T47D (cell line): ENCODE measurements at regions not wholly inside any gene's neighbourhood (a gene's known extent, or its start where the extent isn't known, plus 50 kb on each side); places are given as distances from the start of the nearest gene placed in this dataset.
"Not testable (repeated sequence)": the region's sequence is repeated elsewhere in the genome, so short reads cannot be mapped to it uniquely, and the experiment has no call there.

Experiments used
- DNase-seq, 2 experiments: peaks; one replicate each; pipeline versions ENCODE4 v3.0.0 to v3.0.0-alpha.2; 2011 to 2012; ENCODE audit warnings: low read depth in 1 of 2, low spot score in 1 of 2
- JUND ChIP-seq: IDR thresholded peaks from 2 replicates; pipeline ENCODE4 v1.6.1; 2012; ENCODE audit warnings: low read depth
- in situ Hi-C: cut with HindIII; loops from 2 replicates; pipeline ENCODE4 v1.10.0; 2016; ENCODE audit warnings: low sequenced_read_pairs, low pct_unique_long_range_greater_than_20kb

DNA sequence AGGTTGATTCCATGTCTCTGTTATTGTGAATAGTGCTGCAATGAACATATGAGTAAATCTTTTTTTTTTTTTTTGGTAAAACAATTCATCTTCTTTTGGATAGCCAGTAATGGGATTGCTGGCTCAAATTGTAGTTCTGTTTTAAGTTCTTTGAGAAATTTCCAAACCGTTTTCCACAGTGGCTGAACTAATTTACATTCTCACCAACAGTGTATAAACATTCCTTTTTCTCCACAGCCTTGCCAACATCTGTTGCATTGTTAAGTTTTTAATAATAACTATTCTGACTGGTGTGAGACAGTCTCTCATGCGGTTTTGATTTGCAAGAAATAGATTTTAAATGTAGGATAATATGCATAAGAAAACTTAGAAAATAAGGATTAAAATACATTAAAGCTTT is 279.0 kb upstream of the EPHA3 start:
- DNase-seq, result no peak
- in situ Hi-C loops, result no loop called here
- no peak for TF ChIP-seq JUND

DNA sequence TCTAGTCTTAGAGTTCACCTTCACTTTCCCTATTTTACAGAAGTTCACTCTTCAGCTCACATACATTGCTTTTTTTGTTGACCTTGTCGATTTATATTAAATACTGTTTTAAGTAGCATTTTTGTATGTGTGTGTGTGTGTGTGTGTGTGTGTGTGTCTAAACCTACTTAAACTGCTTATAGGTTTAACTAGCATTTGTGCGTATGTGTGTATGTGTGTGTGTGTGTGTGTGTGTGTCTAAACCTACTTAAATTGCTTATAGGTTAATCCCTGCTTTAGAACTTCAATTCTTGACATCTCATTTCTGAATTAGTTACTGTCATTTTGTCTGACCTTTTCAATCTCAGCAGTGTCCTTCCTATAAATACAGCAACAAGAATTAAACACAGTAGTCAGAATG is 254.8 kb upstream of the EPHA3 start:
- in situ Hi-C loops, result no loop called here
- TF ChIP-seq JUND, result no peak
- DNase-seq, result no peak

DNA sequence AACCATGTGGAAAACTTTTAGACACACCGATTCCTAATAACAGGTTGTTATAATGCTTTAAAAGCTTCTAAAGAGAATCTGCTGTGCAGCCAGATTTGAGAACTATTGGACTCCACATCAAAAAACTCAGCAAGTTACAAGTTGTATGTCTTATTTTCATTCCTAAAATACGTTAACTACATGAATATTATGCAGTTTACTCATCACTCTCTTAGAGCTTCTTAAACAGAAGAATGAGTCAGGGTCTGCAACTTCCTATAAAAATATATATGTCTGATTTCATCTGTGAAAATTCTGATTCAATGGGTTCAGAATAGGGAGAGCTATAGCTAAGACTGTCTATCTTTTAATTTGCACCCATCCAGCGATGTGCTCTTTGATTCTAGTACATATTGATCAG is 244.2 kb upstream of the EPHA3 start:
- in situ Hi-C loops, result no loop called here
- TF ChIP-seq JUND, result no peak
- DNase-seq, result no peak

DNA sequence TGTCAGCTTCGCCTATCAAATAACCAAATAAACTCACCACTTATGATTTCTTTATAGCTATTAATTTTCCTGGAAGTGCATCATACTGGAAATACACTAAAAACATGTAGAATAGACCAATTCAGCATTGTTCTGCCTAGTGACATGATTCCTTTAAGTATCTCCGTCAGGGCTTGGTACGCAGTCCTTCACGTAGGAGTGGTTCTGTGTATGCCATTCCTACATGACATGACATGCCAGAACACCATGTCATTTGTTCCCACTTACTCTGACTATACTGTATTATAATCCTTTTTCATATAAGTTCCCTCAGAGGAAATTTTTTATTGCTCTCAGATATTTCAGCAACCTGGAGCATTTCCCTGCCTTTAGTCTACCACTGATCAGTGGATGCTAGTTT is 230.7 kb upstream of the EPHA3 start:
- in situ Hi-C loops, result no loop called here
- no peak for TF ChIP-seq JUND
- no peak for DNase-seq

DNA sequence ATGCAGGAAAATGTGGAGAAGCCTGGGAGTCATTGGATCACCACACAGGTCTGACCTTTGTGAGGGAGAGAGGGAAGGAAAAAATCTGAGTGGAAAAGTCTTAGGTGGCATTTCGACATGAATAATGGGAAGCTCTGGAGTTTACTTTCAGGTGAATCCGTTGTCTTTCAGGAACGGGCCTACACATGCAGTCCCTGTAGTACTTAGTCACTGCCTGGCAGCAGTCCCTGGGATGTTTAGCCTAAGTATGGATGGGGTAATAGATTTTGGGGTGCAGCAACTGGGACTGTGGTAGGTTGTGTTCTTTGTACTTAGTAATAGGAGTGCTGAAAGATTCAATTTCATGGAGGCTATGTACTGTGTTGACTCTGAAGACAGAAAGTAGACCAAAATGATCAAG is 227.5 kb upstream of the EPHA3 start:
- no peak for TF ChIP-seq JUND
- DNase-seq, result no peak
- in situ Hi-C loops, result no loop called here

DNA sequence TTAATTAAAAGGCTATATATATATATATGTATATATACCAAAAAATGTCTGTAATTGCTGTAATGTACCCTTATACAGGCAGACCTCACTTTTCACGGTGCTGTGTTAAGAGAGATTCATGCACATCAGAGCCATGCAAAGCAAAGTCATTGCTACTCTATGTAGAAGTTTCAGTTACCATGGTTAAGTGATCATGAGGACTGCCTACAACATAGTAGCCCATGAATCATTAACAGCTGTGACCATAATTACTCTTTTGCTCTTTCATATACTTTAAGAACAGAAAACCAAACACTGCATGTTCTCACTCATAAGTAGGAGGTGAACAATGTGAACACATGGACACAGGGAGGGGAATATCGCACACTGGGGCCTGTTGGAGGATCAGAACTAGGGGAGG is 225.3 kb upstream of the EPHA3 start:
- in situ Hi-C loops, result no loop called here

DNA sequence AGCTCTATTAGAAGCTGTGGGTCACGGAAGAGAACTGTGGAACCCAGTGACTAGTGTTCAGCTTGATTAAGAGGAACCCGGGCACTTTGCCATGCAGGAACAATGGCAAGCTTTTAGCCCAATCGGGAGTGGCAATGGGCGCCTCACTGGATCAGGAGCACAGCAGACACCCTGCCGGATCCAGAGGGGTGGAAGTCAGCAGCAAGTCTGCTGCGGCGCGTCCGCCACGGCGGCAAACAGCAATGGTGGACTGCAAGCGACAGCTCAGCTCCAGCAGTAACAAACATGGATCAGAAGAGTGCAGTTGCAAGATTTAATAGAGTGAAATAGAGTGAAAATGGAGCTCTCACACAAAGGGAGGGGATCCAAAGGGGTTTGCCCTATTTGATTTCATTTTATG is 220.8 kb upstream of the EPHA3 start:
- DNase-seq, in situ Hi-C loops: not testable (repeated sequence)

More for the DNA sequence above, 225.3 kb upstream of the EPHA3 start:
- TF ChIP-seq JUND, result no peak
- DNase-seq, result no peak

DNA sequence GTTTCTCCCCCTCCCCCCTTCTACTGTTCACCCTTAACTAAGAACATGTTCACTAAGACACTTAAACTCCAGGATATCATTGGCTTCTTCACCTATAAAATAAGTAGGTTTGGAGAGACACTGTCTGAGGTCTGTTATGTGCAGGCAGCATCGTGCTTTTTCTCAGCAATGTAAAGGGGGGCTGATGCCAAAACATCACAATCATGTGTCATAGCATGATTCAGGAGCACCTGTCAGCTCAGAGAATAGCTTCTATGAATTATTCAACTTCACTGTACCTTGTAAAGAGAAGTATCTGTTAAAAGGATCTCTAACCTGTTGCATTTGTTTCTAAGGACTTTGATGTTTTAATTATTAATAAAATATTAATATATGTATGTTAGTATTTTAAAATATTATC is 211.4 kb upstream of the EPHA3 start:
- no peak for TF ChIP-seq JUND
- in situ Hi-C loops, result no loop called here
- DNase-seq, result no peak

DNA sequence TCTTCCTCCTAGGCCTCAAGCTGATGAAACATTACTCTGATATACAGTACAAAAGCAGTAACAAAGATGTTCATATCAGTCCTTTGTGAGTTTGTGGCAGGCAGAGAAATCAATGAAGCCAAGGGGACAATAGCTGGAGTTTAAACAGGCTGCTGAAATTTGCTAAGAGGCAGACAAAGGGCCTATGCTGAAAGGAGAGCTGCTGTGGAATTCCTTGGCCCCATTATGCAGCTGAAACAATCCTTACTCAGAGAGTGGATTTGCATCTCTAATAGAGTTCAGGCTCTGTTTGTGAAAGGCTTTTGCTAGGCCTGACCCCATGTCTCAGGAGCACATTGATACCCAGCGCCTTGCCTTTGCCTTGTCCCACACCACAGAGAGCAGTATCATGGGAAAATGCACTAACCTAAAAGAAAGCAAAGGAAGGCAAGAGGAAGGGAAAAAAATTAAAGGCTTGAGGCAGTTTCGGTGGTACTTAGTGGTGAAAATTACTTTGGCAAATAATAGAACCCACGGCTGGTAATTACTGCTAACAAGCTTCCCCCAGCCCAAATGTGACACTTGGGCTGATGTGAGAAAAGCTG is 195.0 kb upstream of the EPHA3 start:
- no peak for DNase-seq
- TF ChIP-seq JUND, result no peak
- in situ Hi-C loops, result no loop called here

DNA sequence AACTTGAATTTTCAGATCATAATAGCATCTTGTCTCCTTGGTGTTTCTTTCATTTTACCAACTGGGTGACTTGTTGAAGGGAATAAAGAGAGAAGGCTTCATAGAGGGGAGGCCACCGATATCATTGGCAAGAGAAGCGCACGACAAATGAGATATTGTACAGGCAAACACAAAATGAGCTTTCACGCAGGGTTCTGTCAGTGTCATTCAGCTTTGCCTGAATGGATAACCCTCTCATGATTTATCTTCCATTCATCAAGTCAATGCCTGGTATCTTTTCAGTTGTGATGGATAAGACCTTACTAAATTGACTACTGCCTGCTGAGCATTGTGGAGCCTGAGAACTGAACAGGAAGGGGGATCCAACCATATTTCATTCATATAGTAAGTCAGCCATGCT is 188.6 kb upstream of the EPHA3 start:
- TF ChIP-seq JUND, result no peak
- no peak for DNase-seq
- in situ Hi-C loops, result no loop called here

DNA sequence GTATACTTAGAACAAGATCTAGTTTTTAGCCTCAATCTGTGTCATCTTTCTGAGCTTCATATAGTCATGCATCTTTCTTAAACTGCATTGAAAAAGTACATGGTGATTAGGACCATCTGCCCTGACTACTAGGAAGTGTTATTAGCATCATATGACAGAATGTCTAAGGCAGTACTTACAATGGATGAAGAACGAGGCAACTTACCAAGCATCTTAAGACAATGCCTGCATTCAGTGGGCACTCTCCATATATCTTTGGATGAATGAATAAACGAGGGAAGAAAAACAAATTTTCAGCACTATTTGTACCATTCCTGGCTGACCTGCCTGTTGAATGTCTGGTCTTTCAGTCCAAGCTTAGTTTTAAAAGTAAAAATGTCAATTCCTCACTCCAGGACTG is 185.4 kb upstream of the EPHA3 start:
- in situ Hi-C loops, result no loop called here
- DNase-seq, result no peak
- no peak for TF ChIP-seq JUND

DNA sequence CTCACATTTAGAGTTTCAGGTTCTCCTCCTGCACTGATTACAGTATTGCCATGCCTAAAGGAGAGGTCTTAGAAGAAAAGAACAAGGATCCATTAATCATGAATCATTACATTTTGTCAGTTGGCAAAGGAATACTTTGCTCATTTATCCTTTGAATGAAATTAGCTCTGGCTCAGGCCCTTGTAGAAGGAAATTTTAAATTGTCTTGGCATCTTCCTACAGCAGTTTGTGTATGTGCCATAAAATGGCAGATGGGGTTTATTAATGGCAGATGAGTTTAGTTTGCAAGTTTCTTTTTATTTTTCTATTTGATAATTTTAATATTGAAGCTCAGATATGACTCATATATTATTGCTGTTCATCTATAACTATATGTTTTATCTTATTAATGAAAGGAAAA is 181.2 kb upstream of the EPHA3 start:
- DNase-seq, result no peak
- in situ Hi-C loops, result no loop called here
- TF ChIP-seq JUND, result no peak

DNA sequence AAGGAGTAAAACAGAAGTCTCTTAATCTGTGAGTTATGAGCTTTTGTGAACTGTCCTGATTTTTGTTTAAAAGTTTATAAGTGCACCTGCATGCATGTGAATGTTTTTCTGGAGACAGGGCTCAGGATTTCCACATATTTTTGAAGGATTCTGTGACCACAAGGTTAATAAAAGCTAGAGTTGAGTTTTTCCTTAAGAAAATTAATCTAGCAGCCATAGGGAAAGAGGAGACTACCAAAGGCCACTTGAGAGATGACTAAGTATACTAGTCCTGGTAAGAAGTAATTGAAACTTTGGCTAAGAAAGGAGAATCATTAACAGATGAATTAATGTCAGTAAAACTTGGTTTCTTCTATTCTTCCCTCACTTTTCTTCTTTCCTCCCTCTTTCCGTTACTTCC is 176.8 kb upstream of the EPHA3 start:
- TF ChIP-seq JUND, result no peak
- no peak for DNase-seq
- in situ Hi-C loops, result no loop called here

DNA sequence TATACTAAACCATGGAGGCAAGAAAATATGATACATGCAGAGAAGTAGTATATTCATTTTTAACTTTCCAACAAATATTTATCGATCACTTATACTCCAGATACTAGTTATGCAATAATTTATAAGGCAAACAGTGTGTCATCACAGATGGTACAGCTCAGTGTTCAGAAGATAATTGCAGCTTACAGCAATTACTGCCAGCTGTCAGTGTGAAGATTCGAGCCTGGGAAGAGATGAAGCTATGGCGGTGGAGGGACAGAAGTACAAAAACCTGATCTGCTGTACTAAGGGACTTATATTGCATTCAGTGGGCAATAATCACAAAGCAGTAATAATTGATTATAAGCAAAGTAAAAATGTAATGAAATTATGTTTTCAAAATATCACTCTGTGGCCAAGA is 170.6 kb upstream of the EPHA3 start:
- no peak for TF ChIP-seq JUND
- DNase-seq, result no peak
- in situ Hi-C loops, result no loop called here
